ENCODE measurements at regions not wholly inside any gene's neighbourhood (a gene's known extent, or its start where the extent isn't known, plus 50 kb on each side); places are given as distances from the start of the nearest gene placed in this dataset.

GRCh38 chr9:135000647-135001245, 83.0 kb upstream of the FCN1 start:
- Mint-ChIP-seq H3K4me3 (no peak overlapping the region), H3K27me3 (ENCODE audit: low read depth) (peaks cover 26% of the 10 kb centered on the region), H3K27ac (no peak overlapping the region), H3K36me3 (ENCODE audit: low read depth) (peaks cover 4% of the 10 kb centered on the region), H3K9me3 (peaks cover 38% of the 10 kb centered on the region), H3K4me1 (no peaks in the 10 kb centered on the region)
- TF ChIP-seq CTCF (IDR thresholded peaks at IDR 0.05; ENCODE audit: unreplicated experiment in 3 of 3) = no peak

- Mint-ChIP-seq H3K36me3 (ENCODE audit: low read depth) (peaks cover 4% of the 10 kb centered on the region), H3K4me3 (no peak overlapping the region), H3K27me3 (ENCODE audit: low read depth) (peaks cover 19% of the 10 kb centered on the region), H3K27ac (no peak overlapping the region), H3K4me1 (no peaks in the 10 kb centered on the region), H3K9me3 (peaks cover 36% of the 10 kb centered on the region)
- TF ChIP-seq CTCF (IDR thresholded peaks at IDR 0.05; ENCODE audit: unreplicated experiment in 3 of 3) = no peak
These were observed 83.8 kb upstream of the FCN1 start for GRCh38 chr9:135001526-135001925.

GRCh38 chr9:135002336-135002735, 84.6 kb upstream of the FCN1 start:
- no peak for TF ChIP-seq CTCF (IDR thresholded peaks at IDR 0.05; ENCODE audit: unreplicated experiment in 3 of 3)
- H3K9me3 Mint-ChIP-seq = peaks cover 36% of the 10 kb centered on the region
- peaks cover 19% of the 10 kb centered on the region for H3K27me3 Mint-ChIP-seq (ENCODE audit: low read depth)
- no peak overlapping the region for H3K27ac Mint-ChIP-seq
- no peak overlapping the region for H3K4me3 Mint-ChIP-seq
- no peaks in the 10 kb centered on the region for H3K4me1 Mint-ChIP-seq
- peaks cover 4% of the 10 kb centered on the region for H3K36me3 Mint-ChIP-seq (ENCODE audit: low read depth)

GRCh38 chr9:135002802-135003201, 84.7 kb upstream of the OLFM1 start:
- Mint-ChIP-seq H3K27me3 (ENCODE audit: low read depth) (peaks cover 19% of the 10 kb centered on the region), H3K4me1 (no peaks in the 10 kb centered on the region), H3K9me3 (peaks cover 33% of the 10 kb centered on the region), H3K36me3 (ENCODE audit: low read depth) (peaks cover 4% of the 10 kb centered on the region), H3K27ac (no peak overlapping the region), H3K4me3 (no peak overlapping the region)
- no peak for TF ChIP-seq CTCF (IDR thresholded peaks at IDR 0.05; ENCODE audit: unreplicated experiment in 3 of 3)

GRCh38 chr9:135004772-135005171, 82.7 kb upstream of the OLFM1 start:
- H3K36me3 Mint-ChIP-seq (ENCODE audit: low read depth) = peaks cover 4% of the 10 kb centered on the region
- H3K4me1 Mint-ChIP-seq = no peaks in the 10 kb centered on the region
- no peak overlapping the region for H3K4me3 Mint-ChIP-seq
- peaks cover 18% of the 10 kb centered on the region for H3K27me3 Mint-ChIP-seq (ENCODE audit: low read depth)
- TF ChIP-seq CTCF (IDR thresholded peaks at IDR 0.05; ENCODE audit: unreplicated experiment in 3 of 3) = no peak
- H3K27ac Mint-ChIP-seq = no peak overlapping the region
- H3K9me3 Mint-ChIP-seq = peaks cover 19% of the 10 kb centered on the region

GRCh38 chr9:135006911-135007570, 80.4 kb upstream of the OLFM1 start:
- no peaks in the 10 kb centered on the region for H3K36me3 Mint-ChIP-seq (ENCODE audit: low read depth)
- no peak overlapping the region for H3K27ac Mint-ChIP-seq
- no peaks in the 10 kb centered on the region for H3K4me1 Mint-ChIP-seq
- no peak overlapping the region for H3K4me3 Mint-ChIP-seq
- peaks cover 4% of the 10 kb centered on the region for H3K9me3 Mint-ChIP-seq
- TF ChIP-seq CTCF (IDR thresholded peaks at IDR 0.05; ENCODE audit: unreplicated experiment in 3 of 3) = no peak
- peaks cover 16% of the 10 kb centered on the region for H3K27me3 Mint-ChIP-seq (ENCODE audit: low read depth)

All from nephron (organoid).